PC-9 (cell line): ENCODE measurements at regions not wholly inside any gene's neighbourhood (a gene's known extent, or its start where the extent isn't known, plus 50 kb on each side); places are given as distances from the start of the nearest gene placed in this dataset.

Experiments used
- BruUV-seq: library from RNA; stranded (reverse); fragments of 400-500 nt; replicated peaks from 2 replicates; lab custom pipeline; 2021; lab: Mats Ljungman, UMichigan
- CTCF ChIA-PET: fragments of 300-600 bp; sonication (Branson Sonifier 250); formaldehyde crosslinking; loops from one replicate; lab custom pipeline; 2022; ENCODE audit warnings: antibody characterized with exemption; lab: Charles Lee
- POLR2A ChIA-PET: fragments of 300-600 bp; sonication (Branson Sonifier 250); formaldehyde crosslinking; loops from one replicate; lab custom pipeline; 2022; ENCODE audit warnings: antibody characterized with exemption; ENCODE audit not compliant: unreplicated experiment; lab: Charles Lee
- DNase-seq, 2 experiments: peaks; one replicate each; pipeline versions ENCODE4 v3.0.0 to v3.0.0-alpha.2; 2015 to 2022; ENCODE audit warnings: mixed read lengths in 1 of 2
- H2AFZ ChIP-seq: fragments of 200-600 bp; sonication (generic); 2 replicates; pipeline ENCODE4 v1.8.1; 2017; ENCODE audit warnings: antibody characterized with exemption
- H3F3A ChIP-seq: fragments of 200-600 bp; sonication (generic); 2 replicates; pipeline ENCODE4 v1.8.1; 2017; ENCODE audit warnings: antibody characterized with exemption, mild to moderate bottlenecking, low read depth; ENCODE audit not compliant: insufficient read depth
- H3K27ac ChIP-seq: fragments of 200-600 bp; sonication (generic); 2 replicates; pipeline ENCODE4 v1.6.1; 2016; ENCODE audit warnings: mixed run types
- H3K27me3 ChIP-seq: fragments of 200-600 bp; sonication (generic); 2 replicates; pipeline ENCODE4 v1.6.1; 2016; ENCODE audit warnings: low read depth, mixed run types; ENCODE audit not compliant: insufficient read depth
- H3K36me3 ChIP-seq: fragments of 200-600 bp; sonication (generic); 2 replicates; pipeline ENCODE4 v1.6.1; 2016; ENCODE audit warnings: low read depth, mixed run types
- H3K4me1 ChIP-seq: fragments of 200-600 bp; sonication (generic); replicated peaks from 2 replicates; pipeline ENCODE4 v1.6.1; 2016; ENCODE audit warnings: mixed run types; ENCODE audit not compliant: insufficient read depth
- H3K4me2 ChIP-seq: fragments of 200-600 bp; sonication (generic); 2 replicates; pipeline ENCODE4 v1.6.1; 2017; ENCODE audit warnings: mixed run types
- H3K4me3 ChIP-seq: fragments of 200-600 bp; sonication (generic); 2 replicates; pipeline ENCODE4 v1.6.1; 2016; ENCODE audit warnings: mixed run types
- H3K79me2 ChIP-seq: fragments of 200-600 bp; sonication (generic); 2 replicates; pipeline ENCODE4 v1.6.1; 2017; ENCODE audit warnings: low read depth, mixed run types
- H3K9me2 ChIP-seq: fragments of 200-600 bp; sonication (generic); 2 replicates; pipeline ENCODE4 v1.8.1; 2017; ENCODE audit warnings: mild to moderate bottlenecking; ENCODE audit not compliant: insufficient read depth
- H3K9me3 ChIP-seq: fragments of 200-600 bp; sonication (generic); 2 replicates; pipeline ENCODE4 v1.8.1; 2016; ENCODE audit warnings: low read depth; ENCODE audit not compliant: insufficient read depth
- H4K20me1 ChIP-seq: fragments of 200-600 bp; sonication (generic); 2 replicates; pipeline ENCODE4 v1.8.1; 2017; ENCODE audit not compliant: insufficient read depth
- CTCF ChIP-seq: fragments of 200-600 bp; sonication (generic); conservative IDR thresholded peaks from 2 replicates; pipeline ENCODE4 v1.6.1; 2017; ENCODE audit warnings: mixed run types, antibody characterized with exemption, mild to moderate bottlenecking, moderate library complexity
- EZH2 ChIP-seq: fragments of 200-600 bp; sonication (generic); IDR thresholded peaks from 2 replicates; pipeline ENCODE4 v1.8.0; 2017; ENCODE audit warnings: antibody characterized with exemption, low read depth
- intact Hi-C: fragments of 100-400 bp; cut with micrococcal nuclease; formaldehyde crosslinking; loops from one replicate; pipeline ENCODE4 v1.10.0; 2022; ENCODE audit not compliant: unreplicated experiment

DNA sequence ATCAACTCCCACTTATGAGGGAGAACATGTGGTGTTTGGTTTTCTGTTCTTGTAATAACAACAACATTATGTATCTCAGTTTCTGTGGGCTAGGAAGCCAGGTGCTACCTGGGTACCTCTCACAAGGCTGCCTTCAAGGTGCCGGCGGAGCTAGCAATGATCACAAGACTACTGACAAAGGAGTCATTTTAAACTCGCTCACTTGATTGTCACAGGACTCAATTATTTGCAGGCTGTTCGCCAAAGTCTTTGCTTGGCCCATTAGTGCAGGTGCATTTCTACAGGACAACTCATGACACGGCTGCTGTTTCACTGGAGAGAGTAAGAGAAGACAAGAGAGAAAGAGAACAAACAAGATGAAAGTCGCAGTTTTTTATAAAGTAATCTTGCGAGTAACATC, 1237.4 kb upstream of the TMPRSS15 start:
- intact Hi-C loops, result no loop called here
- Histone ChIP-seq H3K4me1 (no peaks in the 10 kb centered on the region), H3K9me2 (no peaks in the 10 kb centered on the region), H3K4me3 (no peak overlapping the region), H3K4me2 (no peak overlapping the region), H4K20me1 (no peaks in the 10 kb centered on the region), H3F3A (no peaks in the 10 kb centered on the region), H3K79me2 (no peaks in the 10 kb centered on the region), H3K9me3 (no peaks in the 10 kb centered on the region), H2AFZ (no peak overlapping the region), H3K27me3 (no peaks in the 10 kb centered on the region), H3K36me3 (no peaks in the 10 kb centered on the region), H3K27ac (no peak overlapping the region)
- ChIA-PET CTCF (no interaction called here), POLR2A (no interaction called here)
- no peak for DNase-seq
- BruUV-seq, result no TSS peak
- TF ChIP-seq CTCF (no peak), EZH2 (no peak)

DNA sequence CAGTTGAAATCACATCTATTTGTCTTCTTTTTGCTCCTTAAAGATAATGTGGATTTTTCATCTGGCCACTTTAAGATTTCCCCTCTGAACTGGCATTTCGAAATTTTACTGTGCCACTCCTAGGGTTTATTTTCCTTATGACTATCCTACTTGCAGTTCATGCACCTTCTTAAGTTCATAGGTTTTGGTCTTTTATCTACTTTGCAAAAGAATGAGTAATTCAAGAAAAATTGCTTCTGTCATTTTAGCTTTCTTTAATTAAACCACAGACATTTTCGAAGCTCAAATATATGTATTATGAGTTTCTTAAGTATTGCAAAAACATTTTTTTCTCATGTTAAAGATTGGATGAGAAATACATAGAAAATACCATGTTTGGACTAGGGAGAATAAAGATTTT, 1244.8 kb upstream of the TMPRSS15 start:
- H3F3A ChIP-seq, result no peaks in the 10 kb centered on the region
- DNase-seq, result no peak
- CTCF ChIA-PET, result no interaction called here
- TF ChIP-seq EZH2 (no peak), CTCF (no peak)
- no peaks in the 10 kb centered on the region for H3K4me1 ChIP-seq
- intact Hi-C loops, result no loop called here
- no peak overlapping the region for H3K4me3 ChIP-seq
- H2AFZ ChIP-seq, result no peak overlapping the region
- BruUV-seq, result no TSS peak
- no peaks in the 10 kb centered on the region for H4K20me1 ChIP-seq
- no peaks in the 10 kb centered on the region for H3K36me3 ChIP-seq
- POLR2A ChIA-PET, result no interaction called here
- no peak overlapping the region for H3K27ac ChIP-seq
- no peaks in the 10 kb centered on the region for H3K9me2 ChIP-seq
- H3K4me2 ChIP-seq, result no peak overlapping the region
- H3K27me3 ChIP-seq, result no peaks in the 10 kb centered on the region
- no peaks in the 10 kb centered on the region for H3K79me2 ChIP-seq
- no peaks in the 10 kb centered on the region for H3K9me3 ChIP-seq

GRCh38 chr21:19683492-19683891, 1279.9 kb upstream of the TMPRSS15 start:
- Histone ChIP-seq H3K4me3 (no peak overlapping the region), H3K9me3 (no peaks in the 10 kb centered on the region), H3K27me3 (no peaks in the 10 kb centered on the region), H3K4me1 (no peaks in the 10 kb centered on the region), H3K27ac (no peak overlapping the region), H3K36me3 (no peaks in the 10 kb centered on the region), H2AFZ (no peak overlapping the region), H4K20me1 (no peaks in the 10 kb centered on the region), H3K4me2 (no peak overlapping the region), H3K9me2 (no peaks in the 10 kb centered on the region), H3K79me2 (no peaks in the 10 kb centered on the region), H3F3A (no peaks in the 10 kb centered on the region)
- no TSS peak for BruUV-seq
- no peak for TF ChIP-seq EZH2
- TF ChIP-seq CTCF, result no peak
- intact Hi-C loops, result no loop called here
- no peak for DNase-seq
- POLR2A ChIA-PET, result no interaction called here
- CTCF ChIA-PET, result no interaction called here
